ENCODE measurements at regions not wholly inside any gene's neighbourhood (a gene's known extent, or its start where the extent isn't known, plus 50 kb on each side); places are given as distances from the start of the nearest gene placed in this dataset.

DNA sequence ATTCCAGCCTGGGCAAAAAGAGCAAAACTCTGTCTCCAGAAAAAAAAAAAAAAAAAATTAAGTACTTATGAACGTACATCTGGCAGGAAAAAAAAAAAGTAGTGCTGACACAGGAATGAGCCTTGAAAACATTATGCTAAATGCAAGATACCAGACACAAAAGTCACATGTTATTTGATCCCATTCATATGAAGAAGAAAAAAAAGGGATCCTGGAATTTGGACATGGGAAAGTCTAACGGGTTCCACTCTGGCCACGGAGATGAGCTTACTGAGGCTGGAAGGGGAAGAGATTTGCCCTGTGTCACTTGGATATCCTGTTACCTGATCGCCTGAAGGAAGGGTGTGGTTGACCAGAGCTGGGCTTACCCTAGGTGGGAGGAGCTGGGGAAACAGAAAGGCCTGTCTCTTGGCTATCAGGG, 251.9 kb downstream of the PARN start:
- no peak for TF ChIP-seq NFYB (IDR thresholded peaks at IDR 0.05; ENCODE audit: insufficient read depth, low read depth, low read length)
- no peak for TF ChIP-seq ZNF207 (IDR thresholded peaks at IDR 0.05; ENCODE audit: borderline replicate concordance)
- TF ChIP-seq WRNIP1 (IDR thresholded peaks at IDR 0.05; ENCODE audit: borderline replicate concordance, low read depth, low read length) = no peak
- TF ChIP-seq RFX5 (IDR thresholded peaks at IDR 0.05; ENCODE audit: low read depth, low read length) = no peak
- TF ChIP-seq HDAC6 (IDR thresholded peaks at IDR 0.05; ENCODE audit: unreplicated experiment) = no peak
- TF ChIP-seq SMAD5 (IDR thresholded peaks at IDR 0.05; ENCODE audit: low read depth) = no peak
- no peak for TF ChIP-seq RB1 (IDR thresholded peaks at IDR 0.05; ENCODE audit: borderline replicate concordance)
- TF ChIP-seq, protein P1, sequence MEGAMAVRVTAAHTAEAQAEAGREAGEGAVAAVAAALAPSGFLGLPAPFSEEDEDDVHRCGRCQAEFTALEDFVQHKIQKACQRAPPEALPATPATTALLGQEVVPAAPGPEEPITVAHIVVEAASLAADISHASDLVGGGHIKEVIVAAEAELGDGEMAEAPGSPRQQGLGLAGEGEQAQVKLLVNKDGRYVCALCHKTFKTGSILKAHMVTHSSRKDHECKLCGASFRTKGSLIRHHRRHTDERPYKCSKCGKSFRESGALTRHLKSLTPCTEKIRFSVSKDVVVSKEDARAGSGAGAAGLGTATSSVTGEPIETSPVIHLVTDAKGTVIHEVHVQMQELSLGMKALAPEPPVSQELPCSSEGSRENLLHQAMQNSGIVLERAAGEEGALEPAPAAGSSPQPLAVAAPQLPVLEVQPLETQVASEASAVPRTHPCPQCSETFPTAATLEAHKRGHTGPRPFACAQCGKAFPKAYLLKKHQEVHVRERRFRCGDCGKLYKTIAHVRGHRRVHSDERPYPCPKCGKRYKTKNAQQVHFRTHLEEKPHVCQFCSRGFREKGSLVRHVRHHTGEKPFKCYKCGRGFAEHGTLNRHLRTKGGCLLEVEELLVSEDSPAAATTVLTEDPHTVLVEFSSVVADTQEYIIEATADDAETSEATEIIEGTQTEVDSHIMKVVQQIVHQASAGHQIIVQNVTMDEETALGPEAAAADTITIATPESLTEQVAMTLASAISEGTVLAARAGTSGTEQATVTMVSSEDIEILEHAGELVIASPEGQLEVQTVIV (IDR thresholded peaks at IDR 0.05; ENCODE audit: borderline replicate concordance, partially characterized antibody) = no peak
- TF ChIP-seq ETV6 (conservative IDR thresholded peaks at IDR 0.05 in 1 of 2, IDR thresholded peaks at IDR 0.05 in 1 of 2; ENCODE audit: borderline replicate concordance in 1 of 2, low read depth in 1 of 2) = no peak
- TF ChIP-seq, protein P2, sequence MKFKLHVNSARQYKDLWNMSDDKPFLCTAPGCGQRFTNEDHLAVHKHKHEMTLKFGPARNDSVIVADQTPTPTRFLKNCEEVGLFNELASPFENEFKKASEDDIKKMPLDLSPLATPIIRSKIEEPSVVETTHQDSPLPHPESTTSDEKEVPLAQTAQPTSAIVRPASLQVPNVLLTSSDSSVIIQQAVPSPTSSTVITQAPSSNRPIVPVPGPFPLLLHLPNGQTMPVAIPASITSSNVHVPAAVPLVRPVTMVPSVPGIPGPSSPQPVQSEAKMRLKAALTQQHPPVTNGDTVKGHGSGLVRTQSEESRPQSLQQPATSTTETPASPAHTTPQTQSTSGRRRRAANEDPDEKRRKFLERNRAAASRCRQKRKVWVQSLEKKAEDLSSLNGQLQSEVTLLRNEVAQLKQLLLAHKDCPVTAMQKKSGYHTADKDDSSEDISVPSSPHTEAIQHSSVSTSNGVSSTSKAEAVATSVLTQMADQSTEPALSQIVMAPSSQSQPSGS (IDR thresholded peaks at IDR 0.05; ENCODE audit: low read length) = no peak
- no peak for TF ChIP-seq SUZ12 (IDR thresholded peaks at IDR 0.05; ENCODE audit: unreplicated experiment)
- no peak for TF ChIP-seq BCL11A (IDR thresholded peaks at IDR 0.05; ENCODE audit: low read depth, low read length)
- intact Hi-C loops (cut with micrococcal nuclease; ENCODE audit: unreplicated experiment) = no loop called here
- ATAC-seq (peak; percentile 34; the same call in 2 of the 3 replicates), FAIRE-seq (no peak), DNase-seq (ENCODE audit: low read depth, low spot score) (no peak)
- Histone ChIP-seq H4K20me1 (ENCODE audit: control insufficient read depth, insufficient read depth) (no peaks in the 10 kb centered on the region), H3K4me3 (no peak overlapping the region), H2AFZ (ENCODE audit: control insufficient read depth, low read depth, low read length) (no peak overlapping the region), H3K9me3 (replicated peaks; ENCODE audit: control insufficient read depth, insufficient read depth, low read length) (no peaks in the 10 kb centered on the region; the same call in 2 of the 3 replicates), H3K27ac (ENCODE audit: control insufficient read depth, insufficient read depth) (no peak overlapping the region), H3K9ac (ENCODE audit: control insufficient read depth, insufficient read depth, low read length) (no peak overlapping the region), H3K36me3 (ENCODE audit: control insufficient read depth in 2 of 2, insufficient read depth in 2 of 2, low read length in 1 of 2) (no peaks in the 10 kb centered on the region), H3K79me2 (ENCODE audit: control insufficient read depth, insufficient read depth, low read length) (no peaks in the 10 kb centered on the region), H3K27me3 (replicated peaks in 1 of 2; ENCODE audit: control insufficient read depth in 2 of 2, insufficient read depth in 2 of 2, low read length in 1 of 2) (no peaks in the 10 kb centered on the region), H3K4me2 (ENCODE audit: control insufficient read depth, insufficient read depth) (no peak overlapping the region), H3K4me1 (ENCODE audit: control insufficient read depth, insufficient read depth, low read length) (no peaks in the 10 kb centered on the region)
- in situ Hi-C loops (cut with MboI) = no loop called here
- WGBS (ENCODE audit: insufficient coverage, insufficient replicate concordance, low lambda C conversion rate, missing lambda C conversion rate) = 61% methylated on average over 4 of the region's 4 CpGs
- POLR2A ChIA-PET = interaction anchor here (0.8 kb wide), 1 partner anchor 11 kb away, joined by 3 read pairs; no protein-coding TSS in a partner anchor
- CTCF ChIA-PET = interaction anchor here (0.9 kb wide), 1 partner anchor 110 kb away, joined by 4 read pairs; no protein-coding TSS in a partner anchor
- no TSS peak for BruUV-seq (replicated peaks)
- SMC1A ChIA-PET (ENCODE audit: uncharacterized antibody, unreplicated experiment) = interaction anchor here (0.7 to 1.0 kb wide), 2 partner anchors 35 to 77 kb away, joined by 3 read pairs; no protein-coding TSS in a partner anchor
- RAD21 ChIA-PET (ENCODE audit: unreplicated experiment) = interaction anchor here (0.9 kb wide), 1 partner anchor 66 kb away, joined by 4 read pairs; no protein-coding TSS in a partner anchor
